GM12891 (cell line): ENCODE measurements at regions not wholly inside any gene's neighbourhood (a gene's known extent, or its start where the extent isn't known, plus 50 kb on each side); places are given as distances from the start of the nearest gene placed in this dataset.

Experiments used
- DNase-seq: peaks from one replicate; pipeline ENCODE4 v3.0.0; 2011; ENCODE audit warnings: low spot score; ENCODE audit not compliant: insufficient read length
- FAIRE-seq: peaks from 2 replicates; lab custom pipeline; 2011; peaks lifted over from hg19 to GRCh38; lab: Jason Lieb, UNC
- PAX5 ChIP-seq: IDR thresholded peaks from 2 replicates; pipeline ENCODE4 v1.6.1; 2011; ENCODE audit warnings: low read length, moderate library complexity, mild to moderate bottlenecking; ENCODE audit not compliant: insufficient read depth, severe bottlenecking
- POLR2A ChIP-seq: IDR thresholded peaks from 2 replicates; pipeline ENCODE4 v1.6.1; 2011; ENCODE audit warnings: low read depth, low read length, control low read depth
- POLR2AphosphoS5 ChIP-seq: IDR thresholded peaks from 2 replicates; pipeline ENCODE4 v1.6.1; 2011; ENCODE audit warnings: low read depth, low read length, control low read depth
- POU2F2 ChIP-seq: IDR thresholded peaks from 2 replicates; pipeline ENCODE4 v1.6.1; 2011; ENCODE audit warnings: low read depth, mild to moderate bottlenecking, control low read depth, low read length, moderate library complexity
- SPI1 ChIP-seq: IDR thresholded peaks from 2 replicates; pipeline ENCODE4 v1.6.1; 2011; ENCODE audit warnings: low read depth, low read length, control low read depth
- TAF1 ChIP-seq: IDR thresholded peaks from 2 replicates; pipeline ENCODE4 v1.6.1; 2011; ENCODE audit warnings: low read depth, low read length, control low read depth

DNA sequence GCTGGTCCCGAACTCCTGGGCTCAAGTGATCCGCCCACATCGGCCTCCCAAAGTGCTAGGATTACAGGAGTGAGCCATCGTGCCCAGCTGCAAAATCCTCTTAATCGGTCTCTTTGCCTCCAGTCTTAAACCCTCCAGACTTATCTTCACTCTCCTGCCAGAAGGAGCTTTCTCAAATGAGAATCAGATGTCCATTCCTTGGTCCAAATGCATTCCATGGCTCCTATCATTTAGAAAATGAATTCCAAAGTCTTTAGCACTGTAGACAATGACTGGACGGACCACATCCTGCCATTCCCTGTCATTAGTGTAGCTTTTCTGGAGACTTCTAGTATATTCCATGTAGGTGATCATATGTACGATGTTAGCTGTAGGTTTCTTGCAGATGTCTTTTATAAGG lies 141.9 kb downstream of the ID4 start:
- no peak for DNase-seq
- TF ChIP-seq SPI1 (no peak), POLR2A (no peak), POLR2AphosphoS5 (no peak), POU2F2 (no peak), TAF1 (no peak), PAX5 (no peak)
- FAIRE-seq, result no peak

DNA sequence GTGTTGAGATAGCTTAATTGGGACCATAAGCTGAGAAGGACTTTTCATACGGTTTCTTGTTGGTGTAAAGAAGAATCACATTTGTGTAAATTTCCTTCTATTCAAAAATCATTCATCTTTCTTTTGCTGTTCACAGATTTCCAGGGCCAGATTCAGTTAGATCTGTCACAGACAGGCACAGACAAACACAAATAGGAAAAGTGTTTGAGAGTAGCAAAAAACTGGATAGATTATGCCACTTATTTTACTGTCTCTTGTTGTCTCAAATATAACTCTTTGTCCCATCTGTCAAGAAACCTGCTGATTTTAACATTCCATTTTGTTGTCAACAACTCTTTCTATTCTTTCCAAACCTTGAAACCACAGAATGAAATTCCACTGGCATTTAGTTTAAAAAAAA lies 142.8 kb downstream of the ID4 start:
- DNase-seq, result no peak
- TF ChIP-seq POU2F2, result no peak
- TF ChIP-seq TAF1, result no peak
- TF ChIP-seq SPI1, result no peak
- TF ChIP-seq POLR2A, result no peak
- no peak for TF ChIP-seq POLR2AphosphoS5
- TF ChIP-seq PAX5, result no peak
- FAIRE-seq, result no peak

DNA sequence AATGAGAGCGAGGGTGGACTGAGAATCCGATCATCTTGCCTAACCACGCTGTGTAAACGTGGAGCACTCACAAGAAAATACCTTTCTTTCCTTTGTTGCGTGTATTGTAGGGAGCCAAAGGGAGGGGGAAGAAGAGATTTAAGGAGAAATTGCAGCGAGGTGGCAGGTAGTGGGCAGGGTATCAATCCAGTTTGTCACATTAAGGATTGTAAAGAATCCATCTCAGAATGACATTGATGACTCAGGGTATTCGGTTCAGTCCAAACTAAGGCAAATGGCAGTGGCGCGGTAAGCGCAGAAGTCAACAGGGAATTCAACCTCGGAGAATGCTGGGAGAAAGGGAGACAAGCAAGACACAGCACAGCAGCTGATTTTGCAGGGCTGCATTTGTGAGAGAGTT lies 146.2 kb downstream of the ID4 start:
- DNase-seq, result no peak
- TF ChIP-seq POLR2A (no peak), SPI1 (no peak)
- no peak for FAIRE-seq

DNA sequence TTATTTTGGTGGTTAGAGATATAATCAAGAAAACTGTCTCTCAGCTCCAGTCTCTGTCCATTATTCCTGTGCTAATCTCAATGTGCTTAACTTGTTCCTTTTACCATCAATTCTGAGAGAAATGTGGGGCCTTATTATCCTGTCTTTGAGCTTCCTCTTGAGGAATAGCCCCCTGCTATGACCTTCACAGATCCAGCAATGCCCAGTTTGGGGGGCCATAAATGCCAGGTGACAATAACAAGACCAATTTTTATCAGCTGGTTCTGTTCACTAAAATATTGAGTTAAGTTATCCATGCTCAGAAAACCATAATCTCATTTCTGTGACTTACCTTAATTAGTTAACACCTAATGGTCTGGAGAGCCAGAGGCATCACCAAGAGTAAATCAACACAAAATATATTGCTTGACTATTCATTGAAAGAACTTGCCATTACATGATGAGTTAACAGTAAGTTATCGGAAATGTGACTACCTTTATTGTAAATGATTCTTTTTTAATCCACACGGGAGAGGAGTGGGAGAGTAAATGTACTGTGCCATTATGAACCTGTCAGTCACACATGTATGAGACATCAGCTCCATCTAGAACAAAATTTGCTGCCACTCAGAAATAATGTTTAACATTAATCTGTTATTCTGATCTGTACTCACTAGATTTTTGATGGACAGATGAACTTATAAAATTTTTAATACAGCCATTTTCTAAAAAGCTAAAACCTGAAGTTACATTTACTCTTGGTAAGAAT lies 149.7 kb downstream of the ID4 start:
- no peak for DNase-seq
- no peak for FAIRE-seq
- TF ChIP-seq SPI1, result no peak
- no peak for TF ChIP-seq POLR2A
- TF ChIP-seq TAF1, result no peak
- no peak for TF ChIP-seq POU2F2
- no peak for TF ChIP-seq POLR2AphosphoS5
- no peak for TF ChIP-seq PAX5

DNA sequence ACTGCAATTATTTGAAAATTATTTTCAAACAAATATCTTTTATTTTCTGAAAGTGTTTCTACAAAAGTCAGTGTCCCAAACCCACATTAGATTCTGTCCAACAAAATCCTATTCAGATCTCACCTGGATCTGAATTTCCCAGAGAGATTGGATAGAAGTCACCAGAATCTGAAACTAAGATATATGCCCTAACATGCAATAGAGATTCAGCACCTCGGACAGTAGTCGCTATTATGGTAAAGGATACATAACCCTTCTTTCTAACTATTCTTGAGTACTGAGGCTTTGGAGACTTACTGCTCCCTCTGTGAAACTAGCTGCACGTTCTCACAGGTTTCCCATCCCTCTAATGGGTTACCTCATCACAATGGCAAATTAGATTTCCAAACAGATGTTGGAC lies 151.4 kb downstream of the ID4 start:
- TF ChIP-seq TAF1 (no peak), POU2F2 (no peak), POLR2AphosphoS5 (no peak), PAX5 (no peak), SPI1 (no peak), POLR2A (no peak)
- FAIRE-seq, result no peak
- no peak for DNase-seq

DNA sequence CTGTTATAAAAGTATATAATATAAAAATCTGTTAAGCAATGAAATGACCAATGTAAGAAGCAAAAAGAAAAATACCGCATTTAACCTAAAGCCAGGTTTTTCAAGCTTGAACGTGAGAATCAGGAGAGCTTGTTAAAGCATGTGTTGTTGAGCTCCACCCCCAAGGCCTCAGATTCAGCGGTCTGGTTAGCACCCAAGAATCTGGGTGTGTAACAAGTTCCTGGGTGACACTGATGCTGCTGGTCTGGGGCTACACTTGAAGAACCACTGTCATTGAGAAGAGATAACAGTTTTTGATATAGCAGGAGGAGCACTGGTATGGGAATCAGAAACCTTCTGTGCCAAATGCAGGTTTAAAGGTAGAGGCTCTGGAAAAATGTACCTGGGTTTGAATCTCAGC lies 154.0 kb downstream of the ID4 start:
- TF ChIP-seq POU2F2 (no peak), POLR2A (no peak)
- FAIRE-seq, result no peak

DNA sequence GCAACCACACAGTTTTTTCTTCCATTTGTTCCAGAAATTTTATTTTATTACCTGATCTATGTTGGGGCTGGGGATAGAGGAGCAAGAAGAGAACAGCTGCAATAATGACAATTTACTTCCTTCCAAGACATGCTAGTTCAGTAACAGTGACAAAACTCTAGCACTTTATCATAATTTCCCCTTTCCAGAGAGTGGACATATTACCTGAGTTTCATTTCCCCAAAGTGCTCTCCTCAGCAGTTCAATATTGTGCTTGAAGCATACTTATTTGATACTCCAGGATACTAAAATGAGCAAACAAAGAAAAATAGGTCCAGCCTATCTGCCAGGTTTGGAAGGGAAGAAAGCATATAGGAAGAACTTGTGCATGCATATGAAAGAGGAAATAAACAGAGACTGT lies 157.7 kb downstream of the ID4 start:
- FAIRE-seq (no peak), DNase-seq (no peak)
- TF ChIP-seq PAX5, result no peak
- TF ChIP-seq POU2F2, result no peak
- TF ChIP-seq SPI1, result peak; percentile 54

More for the DNA sequence above, 154.0 kb downstream of the ID4 start:
- no peak for DNase-seq

DNA sequence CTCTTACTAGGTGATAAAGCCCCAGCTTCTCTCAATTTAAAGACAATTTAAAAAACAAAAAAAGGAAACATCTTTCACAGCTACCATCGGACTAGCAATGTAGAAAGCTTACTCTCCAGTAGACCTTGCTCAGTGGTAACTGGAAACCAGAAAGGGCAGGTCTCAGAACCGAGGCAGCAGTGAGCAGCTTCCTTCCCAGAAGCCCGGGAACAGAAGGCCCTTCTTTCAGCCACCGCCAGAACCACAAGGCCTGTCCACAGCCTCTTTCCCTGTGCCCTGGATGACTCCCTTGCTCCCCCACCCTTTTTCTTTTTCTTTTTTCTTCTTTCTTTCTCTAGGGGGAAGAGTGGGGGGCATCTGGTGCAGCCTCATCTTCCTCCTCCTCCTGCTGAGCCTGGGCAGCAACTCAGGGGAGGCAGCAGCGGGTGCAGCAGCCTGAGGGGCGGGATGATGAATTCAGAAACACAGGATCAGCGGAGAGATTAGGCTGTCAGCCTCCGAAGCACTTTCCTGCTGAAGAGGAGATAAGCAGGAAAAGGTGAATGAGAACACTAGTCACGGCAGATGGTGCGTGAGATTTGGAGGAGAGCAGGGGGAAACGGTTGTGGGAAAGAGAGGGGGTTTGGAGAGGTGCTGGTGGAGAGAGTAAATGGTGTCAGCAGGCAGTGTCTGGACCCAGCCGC lies 158.5 kb downstream of the ID4 start:
- TF ChIP-seq POU2F2 (no peak), SPI1 (no peak), TAF1 (no peak), POLR2AphosphoS5 (no peak), PAX5 (no peak), POLR2A (no peak)
- FAIRE-seq (no peak), DNase-seq (no peak)

DNA sequence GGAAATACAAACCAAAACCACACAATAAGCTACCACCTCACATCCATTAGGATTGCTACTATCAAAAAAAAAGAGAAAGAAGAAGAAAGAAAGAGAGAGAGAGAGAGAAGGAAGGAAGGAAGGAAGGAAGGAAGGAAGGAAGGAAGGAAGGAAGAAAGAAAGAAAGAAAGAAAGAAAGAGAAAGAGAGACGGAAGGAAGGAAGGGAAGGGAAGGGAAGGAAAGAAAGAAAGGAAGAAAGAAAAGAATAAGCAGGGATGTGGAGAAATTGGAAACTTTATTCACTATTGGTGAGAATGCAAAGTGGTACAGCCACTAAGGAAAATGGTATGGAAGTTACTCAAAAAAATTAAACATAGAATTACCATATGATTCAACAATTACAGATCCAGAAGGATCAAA lies 159.9 kb downstream of the ID4 start:
- no peak for FAIRE-seq
- TF ChIP-seq POU2F2 (no peak), TAF1 (no peak), PAX5 (no peak)

DNA sequence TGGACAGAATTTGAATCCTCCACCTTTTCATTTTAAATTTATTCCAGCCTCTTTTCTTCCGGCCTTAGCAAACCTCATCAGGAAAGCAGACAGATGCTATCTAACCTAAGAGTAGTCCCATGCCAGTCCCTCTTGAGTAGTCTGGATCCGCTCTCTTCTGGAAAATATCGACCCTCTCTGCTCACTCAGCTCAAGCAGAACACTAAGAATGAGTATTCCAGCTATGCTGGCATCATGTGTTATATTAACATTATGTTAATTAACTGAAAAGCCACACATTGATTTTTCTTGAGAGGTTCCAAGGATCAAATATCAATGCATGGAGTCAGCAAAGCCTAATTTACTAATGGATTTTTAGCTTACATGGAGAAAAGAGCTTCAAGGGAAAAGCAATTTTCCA lies 161.4 kb downstream of the ID4 start:
- DNase-seq (no peak), FAIRE-seq (no peak)

More for the DNA sequence above, 159.9 kb downstream of the ID4 start:
- DNase-seq, result no peak

More for the DNA sequence above, 161.4 kb downstream of the ID4 start:
- TF ChIP-seq POLR2A (no peak), POLR2AphosphoS5 (no peak), PAX5 (no peak), TAF1 (no peak), POU2F2 (no peak)
